ENCODE measurements at regions not wholly inside any gene's neighbourhood (a gene's known extent, or its start where the extent isn't known, plus 50 kb on each side); places are given as distances from the start of the nearest gene placed in this dataset.

DNA sequence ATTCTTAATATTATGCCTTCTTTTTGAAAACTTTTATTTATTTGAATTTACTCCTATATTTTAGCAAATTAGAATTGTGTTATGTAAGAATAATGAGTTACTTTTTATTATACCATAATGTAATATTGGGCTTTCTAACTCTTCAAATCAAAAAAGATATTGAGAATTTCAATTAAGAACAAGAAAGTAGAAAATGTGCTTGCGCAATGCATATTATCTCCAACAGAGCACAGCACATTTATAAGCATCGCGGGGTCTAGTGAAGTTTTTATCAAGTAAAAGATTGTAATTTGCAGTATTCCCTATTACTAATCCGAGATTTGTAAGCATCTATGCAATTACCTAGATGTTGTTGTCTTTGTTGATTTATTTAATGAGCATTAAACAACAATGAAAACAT lies 829.1 kb upstream of the CNTNAP5 start:
- DNase-seq (ENCODE audit: low spot score): no peak

DNA sequence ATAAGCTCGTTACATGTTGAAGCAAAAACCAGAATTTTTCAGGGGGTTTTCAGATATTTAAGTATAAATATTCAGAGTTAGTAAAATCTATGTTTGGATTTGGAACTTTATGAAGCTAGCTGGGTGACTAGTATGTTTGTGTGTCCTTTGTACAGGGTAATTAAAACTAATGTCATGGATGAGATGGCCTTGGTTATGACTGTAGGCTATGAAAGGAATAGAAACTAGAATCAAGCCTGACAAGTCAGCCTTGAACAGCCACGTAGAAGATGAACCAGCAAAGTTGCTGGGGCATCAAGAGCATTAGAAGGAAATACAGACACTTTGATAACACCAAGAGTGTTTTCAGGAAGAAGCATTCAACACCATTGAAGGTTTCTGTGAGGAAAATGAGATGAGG lies 825.1 kb upstream of the CNTNAP5 start:
- no peak for DNase-seq (ENCODE audit: low spot score)

DNA sequence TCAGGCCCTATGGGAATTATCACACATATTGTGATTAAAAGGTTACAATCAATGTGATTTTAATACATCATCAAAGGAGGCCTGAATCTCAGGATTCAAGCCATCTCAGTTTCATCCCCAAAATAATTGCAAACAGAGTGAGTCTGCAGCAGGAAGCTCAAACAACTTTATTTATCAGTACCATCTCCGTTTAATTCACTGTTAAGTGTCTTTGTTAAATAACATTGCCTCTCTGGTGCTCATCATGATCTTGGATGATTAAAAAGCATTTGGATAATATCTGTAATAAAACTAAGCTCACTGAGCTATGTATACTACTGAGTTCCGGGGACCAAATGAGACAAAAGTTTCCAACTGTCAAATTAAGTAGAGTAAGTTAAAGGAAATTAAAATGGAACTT lies 817.8 kb upstream of the CNTNAP5 start:
- DNase-seq (ENCODE audit: low spot score): no peak

DNA sequence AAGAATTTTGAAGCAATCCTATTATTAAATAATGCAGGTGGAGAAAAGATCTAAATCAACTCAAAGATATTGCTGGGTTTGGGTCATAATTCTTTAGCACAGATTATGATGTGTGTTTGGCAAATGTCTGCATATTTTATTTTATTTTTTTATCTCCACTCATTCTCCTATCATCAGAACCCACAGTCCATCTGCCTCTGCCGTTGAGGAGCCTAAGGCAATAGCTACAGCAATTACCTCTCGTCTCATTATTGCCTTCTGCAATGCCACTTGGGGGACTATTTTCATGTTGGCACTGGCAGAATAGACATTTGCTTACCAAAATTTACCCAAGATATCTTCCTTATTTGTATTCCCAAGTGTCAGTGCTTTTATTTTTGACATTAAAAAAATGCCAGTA lies 815.9 kb upstream of the CNTNAP5 start:
- DNase-seq (ENCODE audit: low spot score): no peak

DNA sequence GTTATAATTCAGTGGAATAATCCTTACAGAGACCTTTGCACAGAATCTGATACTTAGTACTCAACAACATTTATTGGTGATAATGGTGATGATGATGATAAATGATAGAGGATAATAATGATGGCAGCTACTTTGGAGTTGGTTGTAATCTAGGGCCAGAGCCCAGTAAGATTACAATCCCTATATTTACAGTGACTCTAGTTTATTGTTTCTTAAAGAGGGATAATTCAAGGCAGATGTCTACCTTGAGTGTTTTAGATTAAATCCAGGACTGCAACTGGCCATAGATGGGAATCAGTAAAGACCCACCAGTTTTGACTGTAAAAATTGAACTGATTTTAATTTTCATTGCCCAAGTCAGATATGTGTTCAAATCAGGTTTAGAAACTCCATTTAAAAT lies 813.9 kb upstream of the CNTNAP5 start:
- DNase-seq (ENCODE audit: low spot score): no peak

DNA sequence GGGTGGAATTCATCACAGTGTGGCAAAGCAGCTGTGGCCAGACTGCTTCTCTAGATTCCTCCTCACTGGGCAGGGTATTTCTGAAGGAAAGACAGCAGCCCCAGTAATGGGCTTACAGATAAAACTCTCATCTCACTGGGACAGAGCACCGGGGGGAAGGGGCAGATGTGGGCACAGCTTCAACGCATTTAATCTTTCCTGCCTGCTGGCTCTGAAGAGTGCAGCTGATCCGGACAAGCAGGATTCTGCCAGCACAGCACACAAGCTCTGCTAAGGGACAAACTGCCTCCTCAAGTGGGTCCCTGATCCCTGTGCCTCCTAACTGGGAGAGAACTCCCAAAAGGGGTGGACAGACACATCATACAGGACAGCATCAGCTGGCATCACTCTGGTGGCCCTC lies 779.9 kb upstream of the CNTNAP5 start:
- DNase-seq (ENCODE audit: low spot score): no peak

DNA sequence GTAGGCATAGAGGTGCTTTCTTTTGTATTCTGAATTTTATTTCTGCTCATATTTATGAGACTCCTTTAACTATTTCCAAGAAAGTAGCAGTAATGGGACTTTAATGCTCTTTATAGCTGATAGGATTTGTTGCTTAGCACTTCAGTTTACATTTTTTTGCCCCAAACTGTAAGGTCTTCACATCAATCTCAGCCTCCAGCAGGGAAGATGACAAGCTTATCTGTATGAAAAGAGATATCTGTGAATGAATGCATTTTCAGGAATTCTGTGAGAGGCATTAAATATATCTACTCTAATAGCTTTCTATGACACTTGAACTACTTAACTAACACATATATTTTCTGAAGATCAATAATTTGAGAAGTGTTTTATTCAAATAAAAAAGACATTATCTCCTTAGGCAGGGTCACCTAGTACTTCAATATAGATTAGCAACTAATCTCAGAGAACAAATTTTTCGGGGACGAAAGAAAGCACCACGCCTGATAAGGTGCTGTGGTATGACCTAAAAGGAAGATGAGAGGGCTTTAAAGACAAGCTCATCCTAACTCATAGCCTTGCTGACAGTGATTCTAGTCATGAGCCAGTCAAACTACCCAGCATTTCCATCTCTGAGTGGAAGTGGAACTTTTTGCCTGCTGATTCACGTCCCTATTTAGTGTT lies 766.1 kb upstream of the CNTNAP5 start:
- DNase-seq (ENCODE audit: low spot score): no peak

DNA sequence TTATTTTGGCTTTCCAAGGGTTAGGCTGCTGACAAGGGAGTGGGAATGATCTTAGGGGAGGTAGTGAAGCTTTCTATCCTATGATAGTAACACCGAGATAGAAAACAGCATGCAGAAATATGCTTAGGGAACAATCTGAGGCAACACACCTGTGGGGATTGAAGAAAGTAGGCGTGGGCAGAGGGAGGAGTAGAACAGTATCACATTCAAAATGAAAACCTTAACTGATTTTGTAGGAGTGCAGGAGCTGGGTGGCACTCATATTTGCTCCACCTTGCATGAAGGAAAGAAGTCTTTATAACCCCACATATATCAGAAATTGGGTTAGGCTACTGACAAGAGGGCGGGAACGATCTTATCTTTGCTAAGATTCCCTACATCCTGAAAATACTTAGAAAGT lies 762.2 kb upstream of the CNTNAP5 start:
- DNase-seq (ENCODE audit: low spot score): no peak

DNA sequence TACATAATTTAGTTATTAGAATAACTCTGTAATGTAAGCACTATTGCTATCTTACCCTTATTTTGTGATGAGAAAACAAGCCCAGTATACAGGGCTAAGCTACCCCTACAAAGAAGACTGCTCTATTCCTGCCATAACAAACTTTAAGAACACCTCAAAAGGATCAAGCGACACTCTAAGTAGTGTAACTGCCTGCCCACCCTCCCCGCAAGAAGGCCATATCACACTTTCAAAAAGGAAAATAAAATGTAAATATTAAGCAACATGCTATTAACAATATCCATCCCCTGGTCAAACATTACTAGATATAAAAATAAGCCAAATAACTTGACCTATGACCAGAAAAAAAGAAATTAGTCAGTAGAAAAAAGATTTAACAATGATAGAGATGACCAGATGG lies 741.7 kb upstream of the CNTNAP5 start:
- DNase-seq (ENCODE audit: low spot score): no peak

DNA sequence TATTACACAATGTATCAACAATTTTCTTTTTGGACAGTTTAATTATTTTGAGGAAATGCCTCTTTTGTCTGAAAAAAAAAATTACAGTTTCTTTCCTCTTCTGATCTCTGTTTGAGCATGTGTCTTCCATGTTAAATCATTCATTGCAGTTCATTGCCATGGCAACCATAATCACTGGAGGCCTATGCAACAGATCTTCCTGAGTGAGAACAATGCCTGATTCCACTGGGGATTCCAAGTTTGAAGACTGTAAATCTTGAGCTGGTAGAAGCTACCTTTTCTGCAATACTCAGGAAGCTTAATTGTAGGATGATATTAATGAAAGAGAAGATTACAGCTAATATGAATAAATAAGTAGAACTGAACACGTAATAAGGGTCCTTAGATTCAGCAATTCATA lies 721.4 kb upstream of the CNTNAP5 start:
- no peak for DNase-seq (ENCODE audit: low spot score)

Data from SK-N-DZ (cell line).